Ectodermal cell (in vitro differentiated cells): ENCODE measurements at regions not wholly inside any gene's neighbourhood (a gene's known extent, or its start where the extent isn't known, plus 50 kb on each side); places are given as distances from the start of the nearest gene placed in this dataset.
"Not testable (repeated sequence)": the region's sequence is repeated elsewhere in the genome, so short reads cannot be mapped to it uniquely, and the experiment has no call there.

Experiments used
- H3K27ac ChIP-seq: 2 replicates; pipeline ENCODE4 v1.7.0; 2013; ENCODE audit warnings: mild to moderate bottlenecking, low read depth, low read length; ENCODE audit not compliant: insufficient read depth, poor library complexity, severe bottlenecking
- H3K27me3 ChIP-seq: 2 replicates; pipeline ENCODE4 v1.7.0; 2013; ENCODE audit warnings: mild to moderate bottlenecking, low read length; ENCODE audit not compliant: insufficient read depth, control insufficient read depth, poor library complexity, severe bottlenecking
- H3K36me3 ChIP-seq: one replicate; pipeline ENCODE4 v1.7.0; 2013; ENCODE audit warnings: low read length; ENCODE audit not compliant: control insufficient read depth, insufficient read depth
- H3K4me1 ChIP-seq: one replicate; pipeline ENCODE4 v1.7.0; 2013; ENCODE audit warnings: low read length; ENCODE audit not compliant: control insufficient read depth, insufficient read depth
- H3K4me3 ChIP-seq: 2 replicates; pipeline ENCODE4 v1.7.0; 2013; ENCODE audit warnings: low read depth, low read length, control low read depth; ENCODE audit not compliant: insufficient read depth
- H3K9me3 ChIP-seq: 2 replicates; pipeline ENCODE4 v1.7.0; 2013; ENCODE audit warnings: mild to moderate bottlenecking, low read length, moderate library complexity; ENCODE audit not compliant: control insufficient read depth
- WGBS, 2 experiments: methylation state at CpG; one replicate each; pipeline ENCODE4 v1.1.7; 2013; ENCODE audit warnings: missing lambda C conversion rate in 2 of 2; 5-methylcytosine and 5-hydroxymethylcytosine counted together

- H3K4me3 ChIP-seq = no peak overlapping the region
- no peak overlapping the region for H3K27ac ChIP-seq
- no peaks in the 10 kb centered on the region for H3K36me3 ChIP-seq
- no peaks in the 10 kb centered on the region for H3K4me1 ChIP-seq
- WGBS, 2 experiments = 93 to 98% methylated on average over 2 to 4 of the region's 4 CpGs
- H3K9me3 ChIP-seq = no peaks in the 10 kb centered on the region
- H3K27me3 ChIP-seq = no peaks in the 10 kb centered on the region
Measured at GRCh38 chr7:52752891-52753290, 282.5 kb upstream of the POM121L12 start.

GRCh38 chr7:52749880-52750279 is 285.6 kb upstream of the POM121L12 start:
- Histone ChIP-seq H3K27me3 (no peaks in the 10 kb centered on the region), H3K9me3 (no peaks in the 10 kb centered on the region), H3K4me3 (no peak overlapping the region), H3K27ac (no peak overlapping the region), H3K4me1 (no peaks in the 10 kb centered on the region), H3K36me3 (no peaks in the 10 kb centered on the region)
- 48% methylated on average over 3 of the region's 4 CpGs for WGBS, 2 experiments

- WGBS, 2 experiments = 91 to 93% methylated on average over 2 to 3 of the region's 3 CpGs
- Histone ChIP-seq H3K9me3 (no peaks in the 10 kb centered on the region), H3K27me3 (no peaks in the 10 kb centered on the region), H3K4me1 (no peaks in the 10 kb centered on the region), H3K4me3 (no peak overlapping the region), H3K27ac (no peak overlapping the region), H3K36me3 (no peaks in the 10 kb centered on the region)
Measured at GRCh38 chr7:52747817-52748216, 287.6 kb upstream of the POM121L12 start.

- H3K36me3 ChIP-seq = no peaks in the 10 kb centered on the region
- no peak overlapping the region for H3K27ac ChIP-seq
- H3K4me3 ChIP-seq = no peak overlapping the region
- 95 to 97% methylated on average over 2 of the region's 2 CpGs for WGBS, 2 experiments
- no peaks in the 10 kb centered on the region for H3K9me3 ChIP-seq
- no peaks in the 10 kb centered on the region for H3K27me3 ChIP-seq
- no peaks in the 10 kb centered on the region for H3K4me1 ChIP-seq
Measured at GRCh38 chr7:52741670-52742290, 293.7 kb upstream of the POM121L12 start.

GRCh38 chr7:52735656-52736055 is 299.8 kb upstream of the POM121L12 start:
- Histone ChIP-seq H3K4me3 (no peak overlapping the region), H3K36me3 (no peaks in the 10 kb centered on the region), H3K9me3 (no peaks in the 10 kb centered on the region), H3K4me1 (no peaks in the 10 kb centered on the region), H3K27ac (no peak overlapping the region), H3K27me3 (no peaks in the 10 kb centered on the region)
- 92 to 93% methylated on average over 4 of the region's 4 CpGs for WGBS, 2 experiments

- H3K36me3 ChIP-seq, H3K4me3 ChIP-seq, H3K27ac ChIP-seq, H3K9me3 ChIP-seq, H3K27me3 ChIP-seq, H3K4me1 ChIP-seq: not testable (repeated sequence)
- 90 to 94% methylated on average over 3 to 5 of the region's 5 CpGs for WGBS, 2 experiments
Measured at GRCh38 chr7:52728683-52729082, 306.8 kb upstream of the POM121L12 start.

- WGBS, 2 experiments = 93 to 94% methylated on average over 2 of the region's 2 CpGs
- no peaks in the 10 kb centered on the region for H3K9me3 ChIP-seq
- no peaks in the 10 kb centered on the region for H3K4me1 ChIP-seq
- H3K36me3 ChIP-seq = no peaks in the 10 kb centered on the region
- no peak overlapping the region for H3K27ac ChIP-seq
- H3K4me3 ChIP-seq = no peak overlapping the region
- no peaks in the 10 kb centered on the region for H3K27me3 ChIP-seq
Measured at GRCh38 chr7:52727632-52728031, 307.8 kb upstream of the POM121L12 start.

- Histone ChIP-seq H3K4me3 (no peak overlapping the region), H3K27me3 (no peaks in the 10 kb centered on the region), H3K27ac (no peak overlapping the region), H3K9me3 (no peaks in the 10 kb centered on the region), H3K36me3 (no peaks in the 10 kb centered on the region), H3K4me1 (no peaks in the 10 kb centered on the region)
- 87 to 95% methylated on average over 2 of the region's 2 CpGs for WGBS, 2 experiments
Measured at GRCh38 chr7:52726986-52727385, 308.4 kb upstream of the POM121L12 start.

- no peak overlapping the region for H3K27ac ChIP-seq
- WGBS, 2 experiments = 93 to 94% methylated on average over 2 to 3 of the region's 3 CpGs
- no peaks in the 10 kb centered on the region for H3K27me3 ChIP-seq
- H3K4me3 ChIP-seq = no peak overlapping the region
- no peaks in the 10 kb centered on the region for H3K36me3 ChIP-seq
- H3K4me1 ChIP-seq = no peaks in the 10 kb centered on the region
- no peaks in the 10 kb centered on the region for H3K9me3 ChIP-seq
Measured at GRCh38 chr7:52726493-52726892, 308.9 kb upstream of the POM121L12 start.

GRCh38 chr7:52723606-52724005 is 311.8 kb upstream of the POM121L12 start:
- Histone ChIP-seq H3K36me3 (no peaks in the 10 kb centered on the region), H3K27ac (no peak overlapping the region), H3K4me1 (no peaks in the 10 kb centered on the region), H3K9me3 (no peaks in the 10 kb centered on the region), H3K4me3 (no peak overlapping the region), H3K27me3 (no peaks in the 10 kb centered on the region)
- 97 to 98% methylated on average over 3 to 4 of the region's 5 CpGs for WGBS, 2 experiments

- Histone ChIP-seq H3K27me3 (no peaks in the 10 kb centered on the region), H3K4me3 (no peak overlapping the region), H3K36me3 (no peaks in the 10 kb centered on the region), H3K4me1 (no peaks in the 10 kb centered on the region), H3K9me3 (no peaks in the 10 kb centered on the region), H3K27ac (no peak overlapping the region)
- WGBS, 2 experiments = 100% methylated on average over 1 of the region's 2 CpGs; no CpG with 5 or more reads in 1 of the 2 experiments
Measured at GRCh38 chr7:52720856-52721255, 314.6 kb upstream of the POM121L12 start.
